SK-N-SH (cell line): ENCODE measurements at regions not wholly inside any gene's neighbourhood (a gene's known extent, or its start where the extent isn't known, plus 50 kb on each side); places are given as distances from the start of the nearest gene placed in this dataset.

ENCODE experiments used
- CTCF ChIA-PET: fragments of 300-600, 350-600 bp; formaldehyde crosslinking; extraction: SDS; loops from one replicate; lab custom pipeline; 2021; lab: Yijun Ruan, JAX
- POLR2A ChIA-PET: fragments of 350-600 bp; sonication (Branson Sonifier 250); formaldehyde crosslinking; extraction: SDS; loops from one replicate; lab custom pipeline; 2020; ENCODE audit warnings: antibody characterized with exemption, inconsistent platforms; lab: Yijun Ruan, JAX
- DNase-seq: peaks from one replicate; pipeline ENCODE4 v3.0.0; 2012
- H2AFZ ChIP-seq: fragments of 200-600 bp; sonication (generic); 2 replicates; pipeline ENCODE4 v1.8.1; 2016; ENCODE audit warnings: antibody characterized with exemption, mild to moderate bottlenecking, low read depth
- H3F3A ChIP-seq: fragments of 200-600 bp; sonication (generic); replicated peaks from 2 replicates; pipeline ENCODE3; 2016; ENCODE audit warnings: antibody characterized with exemption, mild to moderate bottlenecking; ENCODE audit not compliant: insufficient read depth
- H3K27ac ChIP-seq, 2 experiments: fragments of 200-500 bp in 1 of 2; fragments of 200-600 bp in 1 of 2; sonication (Bioruptor generic) in 1 of 2; sonication (generic), shearing (Covaris generic) in 1 of 2; 2 replicates each; pipeline versions ENCODE4 v1.5.1 to v1.6.1; 2014 to 2016; ENCODE audit warnings: low read depth in 2 of 2, inconsistent platforms in 1 of 2, low read length in 1 of 2, mild to moderate bottlenecking in 1 of 2, mixed read lengths in 1 of 2
- H3K27me3 ChIP-seq: fragments of 200-600 bp; sonication (generic), shearing (Covaris generic); 2 replicates; pipeline ENCODE4 v1.6.1; 2016; ENCODE audit warnings: mixed run types; ENCODE audit not compliant: insufficient read depth
- H3K36me3 ChIP-seq, 2 experiments: fragments of 200-500 bp in 1 of 2; fragments of 200-600 bp in 1 of 2; sonication (Bioruptor generic) in 1 of 2; sonication (generic) in 1 of 2; replicated peaks in 1 of 2; 2 replicates each; pipeline versions ENCODE3 to v1.5.1; 2014 to 2016; ENCODE audit warnings: low read length in 1 of 2, mild to moderate bottlenecking in 1 of 2; ENCODE audit not compliant: insufficient read depth in 2 of 2, control insufficient read depth in 1 of 2
- H3K4me1 ChIP-seq, 2 experiments: fragments of 200-500 bp in 1 of 2; fragments of 200-600 bp in 1 of 2; sonication (Bioruptor generic) in 1 of 2; sonication (generic), shearing (Covaris generic) in 1 of 2; 2 replicates each; pipeline versions ENCODE4 v1.5.1 to v1.6.1; 2014 to 2016; ENCODE audit warnings: low read depth in 1 of 2, low read length in 1 of 2, mixed run types in 1 of 2; ENCODE audit not compliant: insufficient read depth in 2 of 2, control insufficient read depth in 1 of 2
- H3K4me2 ChIP-seq: fragments of 200-600 bp; sonication (generic), shearing (Covaris generic); 2 replicates; pipeline ENCODE4 v1.6.1; 2017; ENCODE audit warnings: mixed run types
- H3K4me3 ChIP-seq, 2 experiments: fragments of 200-500 bp in 1 of 2; fragments of 200-600 bp in 1 of 2; sonication (Bioruptor generic) in 1 of 2; sonication (generic), shearing (Covaris generic) in 1 of 2; 2 replicates each; pipeline versions ENCODE4 v1.5.1 to v1.8.1; 2014 to 2016; ENCODE audit warnings: low read depth in 2 of 2, inconsistent platforms in 1 of 2, low read length in 1 of 2, mild to moderate bottlenecking in 1 of 2, mixed read lengths in 1 of 2, moderate library complexity in 1 of 2
- H3K79me2 ChIP-seq: fragments of 200-600 bp; sonication (generic); 2 replicates; pipeline ENCODE4 v1.8.1; 2017; ENCODE audit warnings: mild to moderate bottlenecking; ENCODE audit not compliant: insufficient read depth
- H3K9ac ChIP-seq: fragments of 200-600 bp; sonication (generic); 2 replicates; pipeline ENCODE4 v1.6.1; 2017; ENCODE audit warnings: mixed run types
- H3K9me2 ChIP-seq: fragments of 200-600 bp; sonication (generic); 2 replicates; pipeline ENCODE4 v1.6.1; 2017; ENCODE audit warnings: mixed run types
- H3K9me3 ChIP-seq: fragments of 200-600 bp; sonication (generic); 2 replicates; pipeline ENCODE4 v1.6.1; 2017; ENCODE audit warnings: mixed run types, mild to moderate bottlenecking, moderate library complexity
- H4K20me1 ChIP-seq: fragments of 200-600 bp; sonication (generic); 2 replicates; pipeline ENCODE4 v1.6.1; 2017; ENCODE audit warnings: mild to moderate bottlenecking, mixed run types; ENCODE audit not compliant: insufficient read depth
- CHD2 ChIP-seq: fragments of 150-350 bp; IDR thresholded peaks from 2 replicates; pipeline ENCODE4 v1.6.1; 2018; ENCODE audit warnings: low read length; ENCODE audit not compliant: partially characterized antibody
- CTCF ChIP-seq: fragments of 200-600 bp; sonication (generic); IDR thresholded peaks from 2 replicates; pipeline ENCODE4 v1.6.1; 2017; ENCODE audit warnings: antibody characterized with exemption, mild to moderate bottlenecking, moderate library complexity
- ELF1 ChIP-seq: IDR thresholded peaks from 2 replicates; pipeline ENCODE4 v1.4.0; 2012
- EP300 ChIP-seq, 2 experiments: IDR thresholded peaks; 2 replicates each; pipeline versions ENCODE4 v1.4.0 to v1.6.1; 2012; ENCODE audit warnings: borderline replicate concordance in 1 of 2, low read depth in 1 of 2, low read length in 1 of 2
- EZH2phosphoT487 ChIP-seq: fragments of 200-600 bp; sonication (generic); IDR thresholded peaks from 2 replicates; pipeline ENCODE4 v1.6.1; 2017; ENCODE audit warnings: low read depth, mixed run types, mild to moderate bottlenecking, antibody characterized with exemption, moderate library complexity, borderline replicate concordance
- FOSL2 ChIP-seq: IDR thresholded peaks from 2 replicates; pipeline ENCODE4 v1.4.0; 2012; ENCODE audit warnings: low read depth, mild to moderate bottlenecking, moderate library complexity, borderline replicate concordance
- FOXJ3 ChIP-seq: sonication (generic); formaldehyde crosslinking; IDR thresholded peaks from 2 replicates; pipeline ENCODE4 v1.5.1; 2020; ENCODE audit warnings: mild to moderate bottlenecking, missing genetic modification reagents
- GABPA ChIP-seq: IDR thresholded peaks from 2 replicates; pipeline ENCODE4 v1.4.0; 2012; ENCODE audit warnings: low read depth, mild to moderate bottlenecking
- GATA2 ChIP-seq: sonication (generic); formaldehyde crosslinking; IDR thresholded peaks from 2 replicates; pipeline ENCODE4 v1.5.0; 2020; ENCODE audit warnings: mild to moderate bottlenecking, missing genetic modification reagents
- MAX ChIP-seq: IDR thresholded peaks from 2 replicates; pipeline ENCODE4 v1.4.0; 2012; ENCODE audit warnings: low read depth
- NFIC ChIP-seq: IDR thresholded peaks from 2 replicates; pipeline ENCODE4 v1.4.0; 2012; ENCODE audit warnings: borderline replicate concordance
- NRF1 ChIP-seq: IDR thresholded peaks from 2 replicates; pipeline ENCODE4 v1.6.1; 2012; ENCODE audit warnings: low read depth, mild to moderate bottlenecking, low read length
- POLR2AphosphoS5 ChIP-seq: IDR thresholded peaks from 2 replicates; pipeline ENCODE4 v1.6.1; 2012; ENCODE audit warnings: low read depth, low read length
- RAD21 ChIP-seq: IDR thresholded peaks from 2 replicates; pipeline ENCODE4 v1.6.1; 2012; ENCODE audit warnings: mild to moderate bottlenecking, low read length
- RFX5 ChIP-seq: IDR thresholded peaks from 2 replicates; pipeline ENCODE4 v1.6.1; 2012; ENCODE audit warnings: mild to moderate bottlenecking, improper control_type of control experiment, low read length
- RXRA ChIP-seq: IDR thresholded peaks from 2 replicates; pipeline ENCODE4 v1.4.0; 2012; ENCODE audit warnings: low read depth, mild to moderate bottlenecking, borderline replicate concordance
- TAF1 ChIP-seq: IDR thresholded peaks from 2 replicates; pipeline ENCODE4 v1.6.1; 2012; ENCODE audit warnings: low read depth, mild to moderate bottlenecking, low read length, moderate library complexity, borderline replicate concordance
- TCF12 ChIP-seq: IDR thresholded peaks from 2 replicates; pipeline ENCODE4 v1.4.0; 2012
- USF1 ChIP-seq: IDR thresholded peaks from 2 replicates; pipeline ENCODE4 v1.4.0; 2012; ENCODE audit warnings: low read depth, borderline replicate concordance
- USF2 ChIP-seq: fragments of 150-350 bp; IDR thresholded peaks from 2 replicates; pipeline ENCODE4 v1.6.1; 2017; ENCODE audit warnings: antibody characterized with exemption, low read length, low read depth, borderline replicate concordance
- WGBS: methylation state at CpG from one replicate; pipeline ENCODE4 v1.1.6; 2017; ENCODE audit warnings: low lambda C conversion rate; 5-methylcytosine and 5-hydroxymethylcytosine counted together

GRCh38 chr6:116996842-116997241 lies 119.8 kb downstream of the RFX6 start:
- DNase-seq: no peak
- no peaks in the 10 kb centered on the region for H3K9me2 ChIP-seq
- no peak overlapping the region for H3K9ac ChIP-seq
- H3K27ac ChIP-seq: no peak overlapping the region
- no peak for TF ChIP-seq TCF12
- no peak overlapping the region for H3K4me3 ChIP-seq
- no peaks in the 10 kb centered on the region for H3F3A ChIP-seq
- no peaks in the 10 kb centered on the region for H3K4me1 ChIP-seq
- H3K4me2 ChIP-seq: no peak overlapping the region
- H4K20me1 ChIP-seq: no peaks in the 10 kb centered on the region
- 3% methylated on average over 4 of the region's 5 CpGs for WGBS
- CTCF ChIA-PET: no interaction called here
- H2AFZ ChIP-seq: no peak overlapping the region
- H3K9me3 ChIP-seq: no peaks in the 10 kb centered on the region
- no peaks in the 10 kb centered on the region for H3K79me2 ChIP-seq
- H3K27me3 ChIP-seq: no peaks in the 10 kb centered on the region
- POLR2A ChIA-PET: no interaction called here
- no peaks in the 10 kb centered on the region for H3K36me3 ChIP-seq

GRCh38 chr6:116997496-116997895 lies 120.5 kb downstream of the RFX6 start:
- Histone ChIP-seq H3K4me3 (no peak overlapping the region), H3K4me1 (no peaks in the 10 kb centered on the region), H3K27me3 (no peaks in the 10 kb centered on the region), H3K4me2 (no peak overlapping the region), H3K79me2 (no peaks in the 10 kb centered on the region), H2AFZ (no peak overlapping the region), H3K9me2 (no peaks in the 10 kb centered on the region), H3K9ac (no peak overlapping the region), H3K9me3 (no peaks in the 10 kb centered on the region), H3K27ac (no peak overlapping the region), H4K20me1 (no peaks in the 10 kb centered on the region), H3F3A (no peaks in the 10 kb centered on the region), H3K36me3 (no peaks in the 10 kb centered on the region)
- ChIA-PET CTCF (no interaction called here), POLR2A (no interaction called here)
- TF ChIP-seq TAF1: no peak
- TF ChIP-seq USF1: no peak
- TF ChIP-seq MAX: no peak
- TF ChIP-seq RAD21: no peak
- TF ChIP-seq GATA2 (CRISPR knock-in tag): no peak
- no peak for TF ChIP-seq USF2
- no peak for TF ChIP-seq EZH2phosphoT487
- no peak for TF ChIP-seq NFIC
- TF ChIP-seq FOXJ3: no peak
- TF ChIP-seq CTCF: no peak
- no peak for TF ChIP-seq NRF1
- no peak for TF ChIP-seq CHD2
- TF ChIP-seq RXRA: no peak
- no peak for TF ChIP-seq ELF1
- TF ChIP-seq RFX5: no peak
- TF ChIP-seq POLR2AphosphoS5: no peak
- TF ChIP-seq GABPA: no peak
- TF ChIP-seq EP300 (IDR thresholded peaks at IDR 0.05; ENCODE audit: borderline replicate concordance in 1 of 2, low read depth in 1 of 2, low read length in 1 of 2): no peak
- no peak for TF ChIP-seq TCF12
- TF ChIP-seq FOSL2: no peak
- 2% methylated on average over 6 of the region's 6 CpGs for WGBS
- no peak for DNase-seq
